WERI-Rb-1 (cell line): ENCODE measurements at regions not wholly inside any gene's neighbourhood (a gene's known extent, or its start where the extent isn't known, plus 50 kb on each side); places are given as distances from the start of the nearest gene placed in this dataset.
"Not testable (repeated sequence)": the region's sequence is repeated elsewhere in the genome, so short reads cannot be mapped to it uniquely, and the experiment has no call there.

Source experiments
- DNase-seq: peaks from one replicate; pipeline ENCODE4 v3.0.0-alpha.2; 2020
- H3K27ac ChIP-seq: fragments of 250-450 bp; sonication (Bioruptor Pico); 2 replicates; pipeline ENCODE4 v1.5.1; 2020; ENCODE audit warnings: mild to moderate bottlenecking, moderate library complexity
- H3K27me3 ChIP-seq: fragments of 250-450 bp; sonication (Bioruptor Pico); 2 replicates; pipeline ENCODE4 v1.5.1; 2021; ENCODE audit warnings: mild to moderate bottlenecking, low read depth, moderate library complexity; ENCODE audit not compliant: insufficient read depth, severe bottlenecking
- H3K36me3 ChIP-seq: fragments of 250-450 bp; sonication (Bioruptor Pico); 2 replicates; pipeline ENCODE4 v1.5.1; 2020; ENCODE audit warnings: mild to moderate bottlenecking, moderate library complexity
- H3K4me3 ChIP-seq: 2 replicates; pipeline ENCODE4 v1.5.1; 2011; ENCODE audit warnings: low read depth, mild to moderate bottlenecking, control low read depth, low read length
- H3K9me3 ChIP-seq: fragments of 250-450 bp; sonication (Bioruptor Pico); 2 replicates; pipeline ENCODE4 v1.5.1; 2021; ENCODE audit warnings: mild to moderate bottlenecking, moderate library complexity; ENCODE audit not compliant: severe bottlenecking
- TF ChIP-seq, protein P1 (sequence below): IDR thresholded peaks from 2 replicates; pipeline ENCODE4 v1.5.1; 2011; ENCODE audit warnings: low read depth, mild to moderate bottlenecking, control low read depth, inconsistent platforms, low read length

DNA sequence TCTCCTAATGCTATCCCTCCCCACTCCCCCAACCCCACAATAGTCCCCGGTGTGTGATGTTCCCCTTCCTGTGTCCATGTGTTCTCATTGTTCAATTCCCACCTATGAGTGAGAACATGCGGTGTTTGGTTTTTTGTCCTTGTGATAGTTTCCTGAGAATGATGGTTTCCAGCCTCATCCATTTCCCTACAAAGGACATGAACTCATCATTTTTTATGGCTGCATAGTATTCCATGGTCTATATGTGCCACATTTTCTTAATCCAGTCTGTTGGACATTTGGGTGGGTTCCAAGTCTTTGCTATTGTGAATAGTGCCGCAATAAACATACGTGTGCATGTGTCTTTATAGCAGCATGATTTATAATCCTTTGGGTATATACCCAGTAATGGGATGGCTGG is 537.1 kb upstream of the KLF4 start:
- H3K27ac ChIP-seq, H3K36me3 ChIP-seq, H3K27me3 ChIP-seq, DNase-seq, H3K4me3 ChIP-seq: not testable (repeated sequence)
- peaks cover 17% of the 10 kb centered on the region for H3K9me3 ChIP-seq

DNA sequence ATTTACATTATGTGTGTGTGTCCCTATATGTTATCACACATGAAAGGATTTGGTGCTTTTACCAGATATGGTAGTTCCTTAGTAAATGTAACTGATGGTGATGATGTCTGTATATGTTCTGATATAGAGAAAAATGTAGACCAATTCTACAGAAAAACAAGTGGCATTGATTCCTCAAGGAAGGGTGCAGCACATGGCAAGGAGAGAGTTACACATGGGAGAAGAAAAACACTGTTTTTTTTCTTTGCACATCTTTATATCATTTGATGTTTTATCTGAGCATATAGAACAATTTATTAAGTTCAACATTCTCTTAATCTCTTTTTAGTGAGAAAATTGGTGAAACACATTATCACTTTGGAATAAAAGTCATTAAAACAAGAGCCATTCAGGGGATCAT is 535.0 kb upstream of the KLF4 start:
- Histone ChIP-seq H3K27me3 (no peaks in the 10 kb centered on the region), H3K27ac (no peak overlapping the region), H3K36me3 (no peaks in the 10 kb centered on the region), H3K4me3 (no peak overlapping the region), H3K9me3 (peaks cover 5% of the 10 kb centered on the region)
- TF ChIP-seq, protein P1, sequence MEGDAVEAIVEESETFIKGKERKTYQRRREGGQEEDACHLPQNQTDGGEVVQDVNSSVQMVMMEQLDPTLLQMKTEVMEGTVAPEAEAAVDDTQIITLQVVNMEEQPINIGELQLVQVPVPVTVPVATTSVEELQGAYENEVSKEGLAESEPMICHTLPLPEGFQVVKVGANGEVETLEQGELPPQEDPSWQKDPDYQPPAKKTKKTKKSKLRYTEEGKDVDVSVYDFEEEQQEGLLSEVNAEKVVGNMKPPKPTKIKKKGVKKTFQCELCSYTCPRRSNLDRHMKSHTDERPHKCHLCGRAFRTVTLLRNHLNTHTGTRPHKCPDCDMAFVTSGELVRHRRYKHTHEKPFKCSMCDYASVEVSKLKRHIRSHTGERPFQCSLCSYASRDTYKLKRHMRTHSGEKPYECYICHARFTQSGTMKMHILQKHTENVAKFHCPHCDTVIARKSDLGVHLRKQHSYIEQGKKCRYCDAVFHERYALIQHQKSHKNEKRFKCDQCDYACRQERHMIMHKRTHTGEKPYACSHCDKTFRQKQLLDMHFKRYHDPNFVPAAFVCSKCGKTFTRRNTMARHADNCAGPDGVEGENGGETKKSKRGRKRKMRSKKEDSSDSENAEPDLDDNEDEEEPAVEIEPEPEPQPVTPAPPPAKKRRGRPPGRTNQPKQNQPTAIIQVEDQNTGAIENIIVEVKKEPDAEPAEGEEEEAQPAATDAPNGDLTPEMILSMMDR, result no peak
- DNase-seq, result no peak

DNA sequence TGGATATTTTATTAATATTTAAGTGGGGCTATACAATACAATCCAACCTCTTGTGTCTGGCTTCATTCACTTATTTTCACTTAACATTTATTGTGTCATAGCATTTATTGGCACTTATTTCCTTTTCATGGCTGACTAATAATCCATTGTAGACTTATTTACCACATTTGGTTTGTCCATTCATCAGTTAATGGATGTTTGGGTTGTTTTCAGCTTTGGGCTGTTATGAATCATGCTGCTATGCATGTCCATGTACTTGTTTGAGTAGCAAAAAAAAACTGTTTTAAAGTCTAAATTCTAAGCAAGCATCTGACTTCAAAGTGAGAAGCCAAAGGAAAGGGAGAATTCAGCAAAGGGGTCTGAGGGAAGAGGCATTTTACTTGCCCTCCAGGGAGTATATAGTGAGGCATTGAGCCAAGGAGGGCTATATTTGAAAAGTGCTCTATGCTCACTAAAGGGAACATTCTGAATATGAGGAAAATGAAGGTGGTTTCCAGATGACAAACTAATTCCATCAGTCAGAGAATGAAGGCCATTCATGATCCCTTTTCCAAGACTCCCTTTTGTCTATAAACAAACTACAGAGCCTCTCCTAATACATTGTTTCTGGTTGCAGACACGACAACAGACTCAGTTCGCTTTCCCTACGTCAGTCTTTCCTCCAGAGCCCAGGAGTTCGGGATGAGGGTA is 532.8 kb upstream of the KLF4 start:
- Histone ChIP-seq H3K9me3 (peaks cover 5% of the 10 kb centered on the region), H3K27me3 (no peaks in the 10 kb centered on the region), H3K36me3 (no peaks in the 10 kb centered on the region), H3K27ac (no peak overlapping the region), H3K4me3 (no peak overlapping the region)
- TF ChIP-seq, protein P1, result no peak
- DNase-seq, result no peak

DNA sequence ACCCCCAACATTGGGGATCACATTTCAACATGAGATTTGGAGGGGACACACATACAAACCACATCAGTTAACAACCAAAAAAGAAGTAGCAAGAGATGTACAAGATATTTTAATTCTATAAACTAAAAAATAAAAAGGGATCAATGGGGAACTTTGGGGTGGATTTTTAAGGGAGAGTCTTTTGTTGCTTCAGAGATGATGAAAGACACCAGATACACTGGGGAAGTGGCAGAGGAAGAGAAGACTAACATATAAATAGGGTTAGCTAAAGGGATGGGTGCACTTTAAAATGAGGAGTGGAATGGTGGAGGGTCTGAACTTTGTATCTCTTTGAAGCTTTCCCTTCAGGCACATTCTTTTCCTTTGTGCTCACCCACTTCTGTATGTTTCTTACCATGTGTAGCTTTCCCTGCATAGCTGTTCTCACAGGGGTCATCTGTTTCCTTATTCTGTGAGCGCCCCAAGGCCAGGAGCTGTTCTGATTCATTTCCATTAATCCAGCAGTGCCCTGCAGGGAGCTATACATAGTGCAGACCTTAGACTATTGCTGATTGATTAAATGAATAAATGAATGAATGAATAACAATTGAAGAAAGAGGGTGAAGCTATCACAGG is 531.6 kb upstream of the KLF4 start:
- Histone ChIP-seq H3K27ac (no peak overlapping the region), H3K4me3 (no peak overlapping the region), H3K9me3 (no peaks in the 10 kb centered on the region), H3K36me3 (no peaks in the 10 kb centered on the region), H3K27me3 (no peaks in the 10 kb centered on the region)
- TF ChIP-seq, protein P1, result no peak
- no peak for DNase-seq

DNA sequence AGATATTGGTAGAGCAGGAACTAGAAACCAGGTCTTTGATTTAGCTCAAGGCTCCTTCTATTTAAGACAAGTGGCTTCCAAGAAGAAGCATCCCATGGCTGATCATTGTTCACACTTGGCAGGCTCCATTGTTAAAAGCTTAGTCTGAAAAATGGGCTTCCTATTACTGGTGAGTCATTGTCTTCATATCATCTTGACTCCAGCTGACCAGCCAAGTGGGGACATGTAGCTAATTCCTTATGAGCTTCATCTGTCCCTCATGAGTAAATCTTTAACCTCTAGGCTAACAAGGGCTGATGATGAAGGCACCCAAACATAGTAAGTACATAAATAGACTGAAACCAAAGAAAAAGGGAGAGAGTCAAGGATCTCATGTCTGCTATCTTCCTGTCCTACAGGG is 530.3 kb upstream of the KLF4 start:
- no peaks in the 10 kb centered on the region for H3K27me3 ChIP-seq
- H3K27ac ChIP-seq, result no peak overlapping the region
- H3K36me3 ChIP-seq, result no peaks in the 10 kb centered on the region
- no peak overlapping the region for H3K4me3 ChIP-seq
- no peaks in the 10 kb centered on the region for H3K9me3 ChIP-seq
- TF ChIP-seq, protein P1, result no peak
- no peak for DNase-seq

DNA sequence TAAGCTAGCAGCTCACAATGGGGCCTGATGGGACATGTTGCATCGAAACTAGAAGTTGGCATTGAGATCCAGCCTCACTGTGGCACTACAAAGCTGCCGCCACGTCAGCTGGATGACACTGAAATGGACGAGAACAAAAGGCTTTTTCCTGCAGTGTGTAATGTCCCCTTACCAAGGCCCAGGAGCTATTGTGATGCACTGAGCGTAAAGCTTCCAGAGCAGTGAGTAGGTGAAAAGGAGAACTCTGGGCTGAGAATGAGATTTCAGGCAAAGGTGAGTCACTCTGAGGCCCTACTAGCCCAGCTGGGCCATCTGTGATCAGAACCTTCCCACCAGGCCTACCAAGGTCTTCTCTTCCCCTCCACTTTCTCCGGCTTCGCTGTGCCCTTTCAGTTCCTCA is 528.1 kb upstream of the KLF4 start:
- H3K36me3 ChIP-seq, result no peaks in the 10 kb centered on the region
- H3K27me3 ChIP-seq, result no peaks in the 10 kb centered on the region
- no peak for DNase-seq
- no peaks in the 10 kb centered on the region for H3K9me3 ChIP-seq
- no peak overlapping the region for H3K27ac ChIP-seq
- TF ChIP-seq, protein P1, result no peak
- H3K4me3 ChIP-seq, result no peak overlapping the region
